Endothelial cell of umbilical vein (primary cell): ENCODE measurements at regions not wholly inside any gene's neighbourhood (a gene's known extent, or its start where the extent isn't known, plus 50 kb on each side); places are given as distances from the start of the nearest gene placed in this dataset.

ENCODE experiments used
- BruUV-seq: library from RNA; stranded (reverse); fragments of 400-500 nt; replicated peaks from 2 replicates; lab custom pipeline; 2021; lab: Mats Ljungman, UMichigan
- CTCF ChIA-PET: fragments of 300-600, 350-600 bp; sonication (Branson Sonifier 250); formaldehyde crosslinking; loops from one replicate; lab custom pipeline; 2021; ENCODE audit warnings: antibody characterized with exemption, inconsistent platforms; lab: Charles Lee
- POLR2A ChIA-PET: fragments of 300-600, 350-600 bp; sonication (Branson Sonifier 250); formaldehyde crosslinking; loops from one replicate; lab custom pipeline; 2021; ENCODE audit warnings: antibody characterized with exemption, inconsistent platforms; lab: Charles Lee
- DNase-seq: peaks from one replicate; pipeline ENCODE4 v3.0.0-alpha.2; 2011; ENCODE audit warnings: low read depth, low spot score
- FAIRE-seq: peaks from 2 replicates; lab custom pipeline; 2011; peaks lifted over from hg19 to GRCh38; lab: Jason Lieb, UNC
- H2AFZ ChIP-seq: 2 replicates; pipeline ENCODE4 v1.6.0; 2012; ENCODE audit warnings: low read depth, low read length, control low read depth, inconsistent platforms
- H3K27ac ChIP-seq: 2 replicates; pipeline ENCODE4 v1.5.1; 2011; ENCODE audit warnings: low read depth, mild to moderate bottlenecking, control low read depth, low read length, moderate library complexity; ENCODE audit not compliant: insufficient read depth
- H3K27me3 ChIP-seq, 2 experiments: 2 replicates each; pipeline versions ENCODE4 v1.6.0 to v1.6.1; 2011; ENCODE audit warnings: low read length in 2 of 2, mixed read lengths in 1 of 2; ENCODE audit not compliant: control insufficient read depth in 2 of 2, insufficient read depth in 2 of 2
- H3K36me3 ChIP-seq, 2 experiments: 2 replicates in 1 of 2; 3 replicates in 1 of 2; pipeline ENCODE4 v1.5.1; 2011; ENCODE audit warnings: low read length in 2 of 2, mild to moderate bottlenecking in 1 of 2, moderate library complexity in 1 of 2; ENCODE audit not compliant: control insufficient read depth in 2 of 2, insufficient read depth in 2 of 2; ENCODE audit errors: extremely low read depth in 1 of 2
- H3K4me1 ChIP-seq: 3 replicates; pipeline ENCODE4 v1.5.1; 2011; ENCODE audit warnings: mild to moderate bottlenecking, low read length; ENCODE audit not compliant: control insufficient read depth, insufficient read depth; ENCODE audit errors: extremely low read depth
- H3K4me2 ChIP-seq: 2 replicates; pipeline ENCODE4 v1.6.1; 2011; ENCODE audit warnings: low read length, control low read depth, mixed read lengths; ENCODE audit not compliant: insufficient read depth
- H3K4me3 ChIP-seq, 3 experiments: fragments of 200-600 bp in 1 of 3; sonication (generic), shearing (Covaris generic) in 1 of 3; replicated peaks in 1 of 3; 2 replicates each; pipeline ENCODE4 v1.5.1; 2011 to 2016; ENCODE audit warnings: control low read depth in 3 of 3, low read length in 3 of 3, mild to moderate bottlenecking in 2 of 3, inconsistent platforms in 1 of 3, low read depth in 1 of 3, moderate library complexity in 1 of 3; ENCODE audit not compliant: insufficient read depth in 1 of 3
- H3K79me2 ChIP-seq: 2 replicates; pipeline ENCODE4 v1.6.0; 2012; ENCODE audit warnings: low read length, inconsistent platforms; ENCODE audit not compliant: control insufficient read depth, insufficient read depth
- H3K9ac ChIP-seq: replicated peaks from 2 replicates; pipeline ENCODE3; 2011; ENCODE audit warnings: low read length, control low read depth; ENCODE audit not compliant: insufficient read depth; ENCODE audit errors: extremely low read depth
- H3K9me1 ChIP-seq: replicated peaks from 3 replicates; pipeline ENCODE4 v1.6.0; 2011; ENCODE audit warnings: mild to moderate bottlenecking, low read length; ENCODE audit not compliant: control insufficient read depth, insufficient read depth; ENCODE audit errors: extremely low read depth
- H3K9me3 ChIP-seq: replicated peaks from 2 replicates; pipeline ENCODE4 v1.5.1; 2012; ENCODE audit warnings: low read length, inconsistent platforms; ENCODE audit not compliant: control insufficient read depth, insufficient read depth
- H4K20me1 ChIP-seq: replicated peaks from 2 replicates; pipeline ENCODE3; 2011; ENCODE audit warnings: mild to moderate bottlenecking, low read length; ENCODE audit not compliant: control insufficient read depth, insufficient read depth; ENCODE audit errors: extremely low read depth
- EZH2 ChIP-seq: IDR thresholded peaks from 2 replicates; pipeline ENCODE4 v1.6.1; 2012; ENCODE audit warnings: borderline replicate concordance, low read depth, mild to moderate bottlenecking, moderate library complexity, low read length, inconsistent platforms; ENCODE audit not compliant: severe bottlenecking
- FOS ChIP-seq: IDR thresholded peaks from 2 replicates; pipeline ENCODE4 v1.6.1; 2011; ENCODE audit warnings: mild to moderate bottlenecking, low read length, moderate library complexity, borderline replicate concordance; ENCODE audit not compliant: insufficient read depth
- GATA2 ChIP-seq: IDR thresholded peaks from 2 replicates; pipeline ENCODE4 v1.7.0; 2011; ENCODE audit warnings: low read depth, mild to moderate bottlenecking, moderate library complexity, mixed read lengths, low read length; ENCODE audit not compliant: insufficient read length, insufficient read depth
- JUN ChIP-seq: IDR thresholded peaks from 2 replicates; pipeline ENCODE4 v1.6.1; 2011; ENCODE audit warnings: borderline replicate concordance, low read depth; ENCODE audit not compliant: insufficient read length, insufficient read depth
- MYC ChIP-seq: IDR thresholded peaks from one replicate; pipeline ENCODE4 v1.6.1; 2011; ENCODE audit warnings: mild to moderate bottlenecking, low read depth, low read length
- POLR2A ChIP-seq: IDR thresholded peaks from 2 replicates; pipeline ENCODE4 v1.6.1; 2012; ENCODE audit warnings: low read depth, mild to moderate bottlenecking, control low read depth, low read length
- POLR2AphosphoS5 ChIP-seq: IDR thresholded peaks from 2 replicates; pipeline ENCODE4 v1.6.1; 2012; ENCODE audit warnings: low read depth, mild to moderate bottlenecking, control low read depth, low read length, moderate library complexity; ENCODE audit not compliant: insufficient read depth
- dilution Hi-C: fragments of 300-500 bp; cut with MboI; formaldehyde crosslinking; loops from one replicate; pipeline ENCODE4 v1.15.0; 2019; ENCODE audit warnings: low sequenced_read_pairs; ENCODE audit not compliant: extremely low pct_ligation_motif_present
- intact Hi-C: fragments of 100-400 bp; cut with micrococcal nuclease; formaldehyde crosslinking; loops from one replicate; pipeline ENCODE4 v1.10.0; 2022
- TF ChIP-seq, protein P1 (sequence below): IDR thresholded peaks from 2 replicates; pipeline ENCODE4 v1.6.1; 2011; ENCODE audit not compliant: insufficient read depth, insufficient read length
- TF ChIP-seq, protein P2 (sequence below), 2 donors: IDR thresholded peaks; 1 replicate in 1 of 2; 2 replicates in 1 of 2; pipeline ENCODE4 v1.5.1; 2011; ENCODE audit warnings: low read length in 2 of 2, mild to moderate bottlenecking in 2 of 2, moderate library complexity in 2 of 2, control low read depth in 1 of 2, inconsistent platforms in 1 of 2, low read depth in 1 of 2; ENCODE audit not compliant: insufficient read depth in 1 of 2; ENCODE audit errors: extremely low read depth in 1 of 2

DNA sequence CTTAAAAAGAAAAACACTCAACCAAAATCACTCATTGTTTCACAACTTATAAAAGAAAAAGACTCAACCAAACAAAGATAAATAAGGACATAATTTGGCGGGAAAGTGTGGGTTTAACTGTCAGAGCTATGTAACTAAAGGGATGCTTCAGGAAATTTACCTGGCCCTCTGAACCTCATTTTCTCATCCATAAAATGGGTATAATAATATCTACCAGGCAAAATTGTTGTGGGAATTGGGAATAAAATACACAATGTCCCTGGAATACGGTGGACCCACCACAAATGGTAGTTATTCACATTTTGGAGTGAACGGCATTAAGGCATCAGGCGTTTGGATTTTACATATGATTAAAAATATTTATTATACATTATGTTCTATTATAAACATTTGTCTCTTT lies 228.5 kb upstream of the ANKRD55 start:
- no peak overlapping the region for H3K9ac ChIP-seq
- H3K9me3 ChIP-seq = no peaks in the 10 kb centered on the region
- dilution Hi-C loops (no loop called here), intact Hi-C loops (no loop called here)
- H2AFZ ChIP-seq = no peak overlapping the region
- ChIA-PET POLR2A (no interaction called here), CTCF (no interaction called here)
- DNase-seq (no peak), FAIRE-seq (no peak)
- H3K27ac ChIP-seq = no peak overlapping the region
- peaks cover 8 to 11% of the 10 kb centered on the region in 2 experiments for H3K27me3 ChIP-seq
- H3K4me1 ChIP-seq = peaks cover 4% of the 10 kb centered on the region
- no peak overlapping the region for H3K4me2 ChIP-seq
- H4K20me1 ChIP-seq = no peaks in the 10 kb centered on the region
- H3K9me1 ChIP-seq = no peaks in the 10 kb centered on the region
- BruUV-seq = no TSS peak
- TF ChIP-seq, protein P1, sequence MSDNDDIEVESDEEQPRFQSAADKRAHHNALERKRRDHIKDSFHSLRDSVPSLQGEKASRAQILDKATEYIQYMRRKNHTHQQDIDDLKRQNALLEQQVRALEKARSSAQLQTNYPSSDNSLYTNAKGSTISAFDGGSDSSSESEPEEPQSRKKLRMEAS = no peak
- no peak for TF ChIP-seq EZH2
- no peak for TF ChIP-seq POLR2AphosphoS5
- no peak for TF ChIP-seq JUN
- no peak for TF ChIP-seq POLR2A
- no peak for TF ChIP-seq FOS
- no peak for TF ChIP-seq MYC
- TF ChIP-seq GATA2 = no peak
- TF ChIP-seq, protein P2, sequence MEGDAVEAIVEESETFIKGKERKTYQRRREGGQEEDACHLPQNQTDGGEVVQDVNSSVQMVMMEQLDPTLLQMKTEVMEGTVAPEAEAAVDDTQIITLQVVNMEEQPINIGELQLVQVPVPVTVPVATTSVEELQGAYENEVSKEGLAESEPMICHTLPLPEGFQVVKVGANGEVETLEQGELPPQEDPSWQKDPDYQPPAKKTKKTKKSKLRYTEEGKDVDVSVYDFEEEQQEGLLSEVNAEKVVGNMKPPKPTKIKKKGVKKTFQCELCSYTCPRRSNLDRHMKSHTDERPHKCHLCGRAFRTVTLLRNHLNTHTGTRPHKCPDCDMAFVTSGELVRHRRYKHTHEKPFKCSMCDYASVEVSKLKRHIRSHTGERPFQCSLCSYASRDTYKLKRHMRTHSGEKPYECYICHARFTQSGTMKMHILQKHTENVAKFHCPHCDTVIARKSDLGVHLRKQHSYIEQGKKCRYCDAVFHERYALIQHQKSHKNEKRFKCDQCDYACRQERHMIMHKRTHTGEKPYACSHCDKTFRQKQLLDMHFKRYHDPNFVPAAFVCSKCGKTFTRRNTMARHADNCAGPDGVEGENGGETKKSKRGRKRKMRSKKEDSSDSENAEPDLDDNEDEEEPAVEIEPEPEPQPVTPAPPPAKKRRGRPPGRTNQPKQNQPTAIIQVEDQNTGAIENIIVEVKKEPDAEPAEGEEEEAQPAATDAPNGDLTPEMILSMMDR (IDR thresholded peaks at IDR 0.05; ENCODE audit: extremely low read depth in 1 of 2, insufficient read depth in 1 of 2, low read depth in 1 of 2, low read length in 2 of 2) = no peak
- no peaks in the 10 kb centered on the region for H3K79me2 ChIP-seq
- H3K4me3 ChIP-seq = no peak overlapping the region
- H3K36me3 ChIP-seq = no peaks in the 10 kb centered on the region
